GM18868 (cell line): ENCODE measurements at regions not wholly inside any gene's neighbourhood (a gene's known extent, or its start where the extent isn't known, plus 50 kb on each side); places are given as distances from the start of the nearest gene placed in this dataset.
"Not testable (repeated sequence)": the region's sequence is repeated elsewhere in the genome, so short reads cannot be mapped to it uniquely, and the experiment has no call there.

Source experiments
- ATAC-seq: cut with Tn5 transposase; IDR thresholded peaks from one replicate; pipeline ENCODE4 v1.9.1; 2021; ENCODE audit warnings: mild to moderate bottlenecking, moderate library complexity; ENCODE audit not compliant: unreplicated experiment

GRCh38 chr1:86798608-86799291, 94.4 kb downstream of the SH3GLB1 start:
- peak; percentile 78 for ATAC-seq

GRCh38 chr1:86803641-86804040, 99.3 kb downstream of the SH3GLB1 start:
- ATAC-seq: not testable (repeated sequence)

GRCh38 chr1:86805898-86806519, 101.6 kb downstream of the SH3GLB1 start:
- ATAC-seq: not testable (repeated sequence)

GRCh38 chr1:86811142-86811924, 102.6 kb downstream of the SELENOF start:
- no peak for ATAC-seq

- ATAC-seq: no peak
Measured at GRCh38 chr1:86812286-86812685, 101.6 kb downstream of the SELENOF start.
